Heart left ventricle (tissue), 16 donors: ENCODE measurements at regions not wholly inside any gene's neighbourhood (a gene's known extent, or its start where the extent isn't known, plus 50 kb on each side); places are given as distances from the start of the nearest gene placed in this dataset.
A peak's percentile ranks its signal among the peaks of the same experiment; 100 is the strongest.

Experiments used
- ATAC-seq, 4 donors: fragments of 200-7000 bp; cut with Tn5 transposase; one replicate each; pipeline ENCODE4 v1.9.1; 2020 to 2022; ENCODE audit warnings: moderate library complexity in 4 of 4, mild to moderate bottlenecking in 3 of 4, moderate number of reproducible peaks in 1 of 4
- DNase-seq, 5 donors: peaks; one replicate each; pipeline ENCODE4 v3.0.0-alpha.2; 2020
- H3K27ac ChIP-seq, 12 donors: fragments of 200-600 bp; sonication (generic) in 4 of 12; one replicate each; pipeline versions ENCODE4 v1.5.0 to v1.8.0; 2016 to 2022; ENCODE audit warnings: mild to moderate bottlenecking in 2 of 12
- H3K27me3 ChIP-seq, 9 donors: fragments of 200-600 bp; sonication (generic) in 2 of 9; one replicate each; pipeline versions ENCODE4 v1.5.1 to v1.8.0; 2016 to 2022; ENCODE audit warnings: mild to moderate bottlenecking in 3 of 9
- H3K36me3 ChIP-seq, 9 donors: fragments of 200-600 bp; sonication (generic) in 2 of 9; one replicate each; pipeline versions ENCODE4 v1.5.0 to v1.8.0; 2018 to 2022; ENCODE audit warnings: mild to moderate bottlenecking in 2 of 9
- H3K4me1 ChIP-seq, 12 donors: fragments of 200-600 bp; sonication (generic) in 4 of 12; one replicate each; pipeline versions ENCODE4 v1.5.0 to v1.8.0; 2016 to 2022; ENCODE audit warnings: mild to moderate bottlenecking in 3 of 12
- H3K4me3 ChIP-seq, 12 donors: fragments of 200-600 bp; sonication (generic) in 4 of 12; one replicate each; pipeline versions ENCODE4 v1.5.0 to v1.8.0; 2017 to 2022; ENCODE audit warnings: mild to moderate bottlenecking in 9 of 12, moderate library complexity in 4 of 12
- H3K9me3 ChIP-seq, 12 donors: fragments of 200-600 bp; sonication (generic) in 4 of 12; one replicate each; pipeline versions ENCODE4 v1.5.0 to v1.8.0; 2016 to 2022; ENCODE audit warnings: mild to moderate bottlenecking in 1 of 12
- POLR2A ChIP-seq, 2 donors: fragments of 450-650 bp; IDR thresholded peaks; one replicate each; pipeline ENCODE4 v1.6.1; 2017; ENCODE audit warnings: antibody characterized with exemption in 2 of 2, mild to moderate bottlenecking in 2 of 2, moderate library complexity in 2 of 2
- WGBS, 4 donors: extraction: QIAGEN DNeasy Blood & Tissue Kit in 2 of 4; methylation state at CpG; one replicate each; pipeline versions ENCODE4 v1.1.5 to v1.1.7; 2013 to 2018; 5-methylcytosine and 5-hydroxymethylcytosine counted together
- intact Hi-C, 10 donors: fragments of 100-400 bp; cut with DNase I; formaldehyde crosslinking; loops; one replicate each; pipeline versions ENCODE4 v1.11.1 to v1.14.2; 2022
- TF ChIP-seq, protein P1 (sequence below), 12 donors: fragments of 200-600 bp; sonication (generic) in 4 of 12; IDR thresholded peaks; one replicate each; pipeline versions ENCODE4 v1.5.0 to v1.8.0; 2018 to 2022; ENCODE audit warnings: antibody characterized with exemption in 12 of 12, mild to moderate bottlenecking in 5 of 12
- donor health status: ischemic (EF 13 %, LVEDD 7.1; RV severe dilation, severe dysfunction).
- donor health status: healthy with polysubstance abuse.
- donor health status: DM: no; HTN: yes; CAD: no.
- donor health status: DM: no; HTN: no; CAD: no.
- donor health status: ischemic (EF 25% LVEDD 6.9; RV normal size, moderate dysfunction).
- donor health status: ischemic (EF 25% LVEDD 5.7; RV mildly dilated, moderate dysfunction).
- donor health status: healthy.
- donor health status: DM: yes; HTN: yes; CAD: no.
- donor health status: ischemic (EF 35%, LVEDD 5.7; RV mildly dilated, moderate dysfunction).
- donor health status: nonischemic (EF 11% LVEDD 7.7; RV severe dilation, severe dysfunction).
- donor health status: DM: yes; HTN: yes; CAD: no.
- donor health status: PGD.
- donor health status: ischemic (EF 29% LVEDD 5.4; RV normal size, mild dysfunction).
- donor health status: nonischemic (EF 23%, LVEDD 6.1; RV moderate dilation, normal function).

DNA sequence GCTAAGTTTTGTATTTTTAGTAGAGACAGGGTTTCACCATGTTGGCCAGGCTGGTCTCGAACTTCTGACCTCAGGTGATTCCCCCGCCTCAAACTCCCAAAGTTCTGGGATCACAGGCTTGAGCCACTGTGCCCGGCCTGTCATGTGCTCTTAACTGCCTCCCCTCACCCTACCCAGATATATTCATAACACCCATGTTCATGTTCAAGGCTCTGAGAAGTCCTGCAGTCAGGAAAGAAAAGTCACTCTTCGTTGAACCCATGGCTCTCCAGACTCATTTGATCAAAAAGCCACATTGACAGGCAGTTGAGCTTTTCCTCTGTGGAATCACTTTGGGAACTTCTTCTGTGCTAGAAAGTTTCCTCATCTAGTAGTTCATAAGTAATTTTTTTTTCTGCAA, 545.5 kb upstream of the TBX3 start:
- H3K27me3 ChIP-seq = no peaks in the 10 kb centered on the region
- no peaks in the 10 kb centered on the region for H3K36me3 ChIP-seq
- WGBS, 4 donors = 95 to 98% (median 97%) methylated on average over 4 of the region's 4 CpGs
- peaks cover 0 to 3% (median 0%) of the 10 kb centered on the region in 12 donors for H3K9me3 ChIP-seq
- DNase-seq (no peak), ATAC-seq (no peak)
- no peak overlapping the region for H3K27ac ChIP-seq
- TF ChIP-seq, protein P1, sequence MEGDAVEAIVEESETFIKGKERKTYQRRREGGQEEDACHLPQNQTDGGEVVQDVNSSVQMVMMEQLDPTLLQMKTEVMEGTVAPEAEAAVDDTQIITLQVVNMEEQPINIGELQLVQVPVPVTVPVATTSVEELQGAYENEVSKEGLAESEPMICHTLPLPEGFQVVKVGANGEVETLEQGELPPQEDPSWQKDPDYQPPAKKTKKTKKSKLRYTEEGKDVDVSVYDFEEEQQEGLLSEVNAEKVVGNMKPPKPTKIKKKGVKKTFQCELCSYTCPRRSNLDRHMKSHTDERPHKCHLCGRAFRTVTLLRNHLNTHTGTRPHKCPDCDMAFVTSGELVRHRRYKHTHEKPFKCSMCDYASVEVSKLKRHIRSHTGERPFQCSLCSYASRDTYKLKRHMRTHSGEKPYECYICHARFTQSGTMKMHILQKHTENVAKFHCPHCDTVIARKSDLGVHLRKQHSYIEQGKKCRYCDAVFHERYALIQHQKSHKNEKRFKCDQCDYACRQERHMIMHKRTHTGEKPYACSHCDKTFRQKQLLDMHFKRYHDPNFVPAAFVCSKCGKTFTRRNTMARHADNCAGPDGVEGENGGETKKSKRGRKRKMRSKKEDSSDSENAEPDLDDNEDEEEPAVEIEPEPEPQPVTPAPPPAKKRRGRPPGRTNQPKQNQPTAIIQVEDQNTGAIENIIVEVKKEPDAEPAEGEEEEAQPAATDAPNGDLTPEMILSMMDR (IDR thresholded peaks at IDR 0.05) = no peak
- TF ChIP-seq POLR2A (IDR thresholded peaks at IDR 0.05) = no peak
- H3K4me1 ChIP-seq = peaks cover 0 to 10% (median 0%) of the 10 kb centered on the region in 12 donors
- intact Hi-C loops = no loop called here
- H3K4me3 ChIP-seq = no peak overlapping the region

DNA sequence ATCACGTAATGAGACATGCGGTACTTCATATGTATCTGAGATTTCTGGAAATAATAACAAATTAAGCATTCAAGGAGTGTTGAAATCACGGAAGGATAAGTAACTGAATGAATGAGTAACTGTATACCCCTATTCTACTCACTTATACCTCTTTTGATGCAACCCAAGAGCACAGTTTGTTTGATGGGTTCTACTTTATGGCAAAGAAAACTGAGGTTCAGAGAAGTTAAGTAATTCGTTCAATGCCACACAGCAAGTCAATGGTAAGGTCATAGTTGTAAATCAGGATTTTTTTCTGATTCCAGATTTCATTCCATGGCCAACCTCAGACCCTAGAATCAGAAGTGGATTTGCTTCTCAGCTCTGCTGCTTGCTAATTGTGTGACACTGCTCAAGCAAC, 544.5 kb upstream of the TBX3 start:
- intact Hi-C loops = no loop called here
- H3K27ac ChIP-seq = no peak overlapping the region
- no peak for DNase-seq
- peaks cover 0 to 18% (median 0%) of the 10 kb centered on the region in 12 donors for H3K4me1 ChIP-seq
- WGBS, 4 donors = 94 to 96% (median 95%) methylated on average over 4 of the region's 4 CpGs
- ATAC-seq = no peak
- no peaks in the 10 kb centered on the region for H3K27me3 ChIP-seq
- peaks cover 0 to 3% (median 0%) of the 10 kb centered on the region in 12 donors for H3K9me3 ChIP-seq
- TF ChIP-seq, protein P1 (IDR thresholded peaks at IDR 0.05) = no peak
- TF ChIP-seq POLR2A (IDR thresholded peaks at IDR 0.05) = no peak
- H3K4me3 ChIP-seq = no peak overlapping the region
- H3K36me3 ChIP-seq = no peaks in the 10 kb centered on the region

DNA sequence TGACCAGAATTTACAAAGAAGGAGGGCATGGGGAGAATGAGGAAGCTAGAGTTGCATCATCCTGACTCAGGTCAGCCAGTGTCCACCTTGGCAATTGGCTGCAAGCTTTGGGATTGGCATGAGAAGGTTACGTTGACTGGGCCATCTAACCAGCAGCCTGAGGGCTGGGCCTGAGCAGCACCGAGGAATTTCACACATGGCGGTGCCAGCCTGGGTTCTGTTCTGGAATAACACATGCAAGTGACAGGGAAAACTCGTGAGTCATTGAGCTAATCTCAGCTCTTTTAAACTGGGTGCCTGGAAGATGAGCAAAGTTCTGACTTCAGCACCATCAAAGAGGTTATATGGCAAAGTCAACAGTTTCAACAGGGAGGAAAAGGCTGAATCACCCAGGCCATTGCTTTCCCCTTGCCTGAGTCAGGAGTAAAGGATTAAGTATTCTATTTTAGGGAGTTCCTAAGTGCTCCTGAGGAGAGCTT, 543.2 kb upstream of the TBX3 start:
- intact Hi-C loops = no loop called here
- 54 to 66% (median 61%) methylated on average over 4 of the region's 4 CpGs for WGBS, 4 donors
- ATAC-seq = peak; percentile 71 to 93 (median 90)

DNA sequence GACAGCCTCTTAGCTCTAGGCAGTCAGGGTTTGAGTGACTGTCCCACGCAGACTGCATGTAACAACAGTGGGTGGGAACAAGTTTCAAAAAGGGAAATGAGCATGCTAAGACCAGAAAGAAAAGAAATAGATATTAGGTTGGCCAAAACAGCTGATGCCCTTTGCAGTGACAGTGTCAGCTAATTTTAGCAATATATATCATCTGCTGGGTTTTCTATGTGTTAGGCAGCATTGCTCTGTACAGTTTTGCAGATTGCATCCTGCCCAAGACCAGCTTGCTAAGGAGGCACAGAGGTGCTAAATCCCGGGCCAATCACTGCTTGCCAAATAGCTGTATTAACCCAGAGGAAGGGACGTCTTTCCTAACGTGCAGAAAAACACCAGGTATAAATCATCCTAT, 541.9 kb upstream of the TBX3 start:
- DNase-seq (no peak), ATAC-seq (no peak)
- Histone ChIP-seq H3K9me3 (no peaks in the 10 kb centered on the region), H3K4me1 (peaks cover 0 to 22% (median 0%) of the 10 kb centered on the region in 12 donors), H3K36me3 (no peaks in the 10 kb centered on the region), H3K4me3 (no peak overlapping the region), H3K27me3 (no peaks in the 10 kb centered on the region), H3K27ac (no peak overlapping the region)
- intact Hi-C loops = no loop called here
- TF ChIP-seq POLR2A (IDR thresholded peaks at IDR 0.05) = no peak
- TF ChIP-seq, protein P1 (IDR thresholded peaks at IDR 0.05) = no peak
- 40 to 65% (median 50%) methylated on average over 4 of the region's 4 CpGs for WGBS, 4 donors

More for the DNA sequence above, 543.2 kb upstream of the TBX3 start:
- no peak overlapping the region for H3K4me3 ChIP-seq
- peak overlapping the region in 8 of 12 donors; percentile 30 to 72 (median 41) for H3K27ac ChIP-seq
- no peaks in the 10 kb centered on the region for H3K36me3 ChIP-seq
- H3K4me1 ChIP-seq = peaks cover 0 to 22% (median 0%) of the 10 kb centered on the region in 12 donors
- no peak for TF ChIP-seq POLR2A (IDR thresholded peaks at IDR 0.05)
- TF ChIP-seq, protein P1 (IDR thresholded peaks at IDR 0.05) = no peak
- H3K9me3 ChIP-seq = no peaks in the 10 kb centered on the region
- no peaks in the 10 kb centered on the region for H3K27me3 ChIP-seq
- peak in 4 of 5 donors; percentile 35 to 71 (median 58) for DNase-seq
